WTC11 (cell line): ENCODE measurements at regions not wholly inside any gene's neighbourhood (a gene's known extent, or its start where the extent isn't known, plus 50 kb on each side); places are given as distances from the start of the nearest gene placed in this dataset.

Experiments used
- ATAC-seq: fragments of 200-7000 bp; cut with Tn5 transposase; 2 replicates; pipeline ENCODE4 v1.10.0; 2021; ENCODE audit warnings: mild to moderate bottlenecking, moderate library complexity
- CTCF ChIA-PET: fragments of 300-600 bp; sonication (Branson Sonifier 250); formaldehyde crosslinking; loops from one replicate; lab custom pipeline; 2021; ENCODE audit warnings: antibody characterized with exemption; lab: Charles Lee
- POLR2A ChIA-PET: fragments of 350-600 bp; sonication (Branson Sonifier 250); formaldehyde crosslinking; loops from one replicate; lab custom pipeline; 2021; ENCODE audit warnings: antibody characterized with exemption; lab: Charles Lee
- DNase-seq: peaks from one replicate; pipeline ENCODE4 v3.0.0; 2021; ENCODE audit warnings: low spot score
- H3K27ac Mint-ChIP-seq: 2 replicates; pipeline ENCODE4 v1.8.0; 2021; ENCODE audit warnings: mixed read lengths
- H3K27me3 Mint-ChIP-seq: 2 replicates; pipeline ENCODE4 v1.8.0; 2021; ENCODE audit warnings: low read depth, mild to moderate bottlenecking, moderate library complexity, mixed read lengths
- H3K36me3 Mint-ChIP-seq: 2 replicates; pipeline ENCODE4 v1.8.0; 2021; ENCODE audit warnings: mixed read lengths
- H3K4me1 Mint-ChIP-seq: 2 replicates; pipeline ENCODE4 v1.8.0; 2022; ENCODE audit warnings: mixed read lengths
- H3K4me3 Mint-ChIP-seq: 2 replicates; pipeline ENCODE4 v1.8.0; 2021; ENCODE audit warnings: mild to moderate bottlenecking, moderate library complexity, mixed read lengths
- H3K9me3 Mint-ChIP-seq: 2 replicates; pipeline ENCODE4 v1.8.0; 2021; ENCODE audit warnings: mixed read lengths
- ATF1 ChIP-seq: sonication (generic); formaldehyde crosslinking; IDR thresholded peaks from 2 replicates; pipeline ENCODE4 v1.8.1; 2023; ENCODE audit warnings: mild to moderate bottlenecking, moderate library complexity, missing genetic modification reagents
- ATF3 ChIP-seq: sonication (generic); formaldehyde crosslinking; conservative IDR thresholded peaks from 2 replicates; pipeline ENCODE4 v1.8.1; 2022; ENCODE audit warnings: mild to moderate bottlenecking, missing genetic modification reagents
- GABPB1 ChIP-seq: sonication (generic); formaldehyde crosslinking; IDR thresholded peaks from 2 replicates; pipeline ENCODE4 v1.8.1; 2023; ENCODE audit warnings: mild to moderate bottlenecking, missing genetic modification reagents
- JAZF1 ChIP-seq: fragments of 250-450 bp; sonication (Bioruptor Pico); IDR thresholded peaks from 2 replicates; pipeline ENCODE4 v1.9.0; 2021; ENCODE audit warnings: moderate library complexity, mild to moderate bottlenecking, inconsistent platforms
- JUN ChIP-seq: sonication (generic); formaldehyde crosslinking; IDR thresholded peaks from 2 replicates; pipeline ENCODE4 v1.8.0; 2023; ENCODE audit warnings: mild to moderate bottlenecking, missing genetic modification reagents
- KAT7 ChIP-seq: sonication (generic); formaldehyde crosslinking; IDR thresholded peaks from 2 replicates; pipeline ENCODE4 v1.8.1; 2023; ENCODE audit warnings: missing genetic modification reagents, mild to moderate bottlenecking, borderline replicate concordance
- NFATC4 ChIP-seq: fragments of 250-450 bp; sonication (Bioruptor Pico); IDR thresholded peaks from 2 replicates; pipeline ENCODE4 v1.9.0; 2021; ENCODE audit warnings: mild to moderate bottlenecking
- NFE2L1 ChIP-seq: sonication (generic); formaldehyde crosslinking; IDR thresholded peaks from 2 replicates; pipeline ENCODE4 v1.8.1; 2023; ENCODE audit warnings: missing genetic modification reagents
- NFYB ChIP-seq: sonication (generic); formaldehyde crosslinking; conservative IDR thresholded peaks from 2 replicates; pipeline ENCODE4 v1.8.0; 2022; ENCODE audit warnings: low read depth, missing genetic modification reagents
- RORB ChIP-seq: fragments of 250-450 bp; sonication (Bioruptor Pico); IDR thresholded peaks from 2 replicates; pipeline ENCODE4 v1.9.0; 2021; ENCODE audit warnings: mild to moderate bottlenecking
- SP1 ChIP-seq: sonication (generic); formaldehyde crosslinking; conservative IDR thresholded peaks from 2 replicates; pipeline ENCODE4 v1.8.1; 2022; ENCODE audit warnings: missing genetic modification reagents
- USF2 ChIP-seq: sonication (generic); formaldehyde crosslinking; IDR thresholded peaks from 2 replicates; pipeline ENCODE4 v1.8.1; 2023; ENCODE audit warnings: mild to moderate bottlenecking, missing genetic modification reagents, moderate library complexity
- ZBTB21 ChIP-seq: sonication (generic); formaldehyde crosslinking; IDR thresholded peaks from 2 replicates; pipeline ENCODE4 v1.8.1; 2023; ENCODE audit warnings: mild to moderate bottlenecking, missing genetic modification reagents, borderline replicate concordance
- ZNF416 ChIP-seq: fragments of 250-450 bp; sonication (Bioruptor Pico); IDR thresholded peaks from 2 replicates; pipeline ENCODE4 v1.9.0; 2021; ENCODE audit warnings: mild to moderate bottlenecking, inconsistent platforms
- TF ChIP-seq, protein P1 (sequence below): fragments of 250-450 bp; sonication (Bioruptor Pico); IDR thresholded peaks from 2 replicates; pipeline ENCODE4 v1.9.0; 2021; ENCODE audit warnings: moderate library complexity, mild to moderate bottlenecking, inconsistent platforms, borderline replicate concordance
- TF ChIP-seq, protein P2 (sequence below): sonication (generic); formaldehyde crosslinking; IDR thresholded peaks from 2 replicates; pipeline ENCODE4 v1.8.0; 2023; ENCODE audit warnings: missing genetic modification reagents
- TF ChIP-seq, protein P3 (sequence below): fragments of 250-450 bp; sonication (Bioruptor Pico); IDR thresholded peaks from 2 replicates; pipeline ENCODE4 v2.1.2; 2022; ENCODE audit warnings: mild to moderate bottlenecking, moderate library complexity
- TF ChIP-seq, protein P4 (sequence below): sonication (generic); formaldehyde crosslinking; IDR thresholded peaks from 2 replicates; pipeline ENCODE4 v1.8.0; 2022; ENCODE audit warnings: mild to moderate bottlenecking, missing genetic modification reagents
- TF ChIP-seq, protein P5 (sequence below): fragments of 250-450 bp; sonication (Bioruptor Pico); IDR thresholded peaks from 2 replicates; pipeline ENCODE4 v1.8.0; 2021; ENCODE audit warnings: mild to moderate bottlenecking

- Mint-ChIP-seq H3K27me3 (no peaks in the 10 kb centered on the region), H3K27ac (no peak overlapping the region), H3K4me1 (peaks cover 47% of the 10 kb centered on the region), H3K36me3 (no peaks in the 10 kb centered on the region), H3K4me3 (no peak overlapping the region), H3K9me3 (peaks cover 6% of the 10 kb centered on the region)
- POLR2A ChIA-PET: no interaction called here
- TF ChIP-seq JAZF1 (CRISPR knock-in tag) (no peak), GABPB1 (CRISPR knock-in tag) (no peak), KAT7 (CRISPR knock-in tag) (no peak), NFYB (CRISPR knock-in tag) (no peak)
- TF ChIP-seq, protein P1, sequence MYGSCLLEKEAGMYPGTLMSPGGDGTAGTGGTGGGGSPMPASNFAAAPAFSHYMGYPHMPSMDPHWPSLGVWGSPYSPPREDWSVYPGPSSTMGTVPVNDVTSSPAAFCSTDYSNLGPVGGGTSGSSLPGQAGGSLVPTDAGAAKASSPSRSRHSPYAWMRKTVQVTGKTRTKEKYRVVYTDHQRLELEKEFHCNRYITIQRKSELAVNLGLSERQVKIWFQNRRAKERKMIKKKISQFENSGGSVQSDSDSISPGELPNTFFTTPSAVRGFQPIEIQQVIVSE (CRISPR knock-in tag): no peak
- TF ChIP-seq, protein P2, sequence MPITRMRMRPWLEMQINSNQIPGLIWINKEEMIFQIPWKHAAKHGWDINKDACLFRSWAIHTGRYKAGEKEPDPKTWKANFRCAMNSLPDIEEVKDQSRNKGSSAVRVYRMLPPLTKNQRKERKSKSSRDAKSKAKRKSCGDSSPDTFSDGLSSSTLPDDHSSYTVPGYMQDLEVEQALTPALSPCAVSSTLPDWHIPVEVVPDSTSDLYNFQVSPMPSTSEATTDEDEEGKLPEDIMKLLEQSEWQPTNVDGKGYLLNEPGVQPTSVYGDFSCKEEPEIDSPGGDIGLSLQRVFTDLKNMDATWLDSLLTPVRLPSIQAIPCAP: no peak
- CTCF ChIA-PET: no interaction called here
- no peak for ATAC-seq
- no peak for DNase-seq
Measured at GRCh38 chr7:70986297-70986696, 145.6 kb upstream of the GALNT17 start.

GRCh38 chr7:70994176-70994575, 137.8 kb upstream of the GALNT17 start:
- Mint-ChIP-seq H3K4me1 (peaks cover 31% of the 10 kb centered on the region), H3K9me3 (peaks cover 19% of the 10 kb centered on the region), H3K36me3 (peaks cover 14% of the 10 kb centered on the region), H3K4me3 (no peak overlapping the region), H3K27me3 (peaks cover 5% of the 10 kb centered on the region; the same call in 1 of the 2 replicates)
- CTCF ChIA-PET: interaction anchor here (1.2 kb wide), 1 partner anchor 739 kb away, joined by 3 read pairs; no protein-coding TSS in a partner anchor
- DNase-seq: no peak
- TF ChIP-seq USF2 (no peak), ZNF416 (CRISPR knock-in tag) (no peak), RORB (no peak), NFE2L1 (CRISPR knock-in tag) (no peak), SP1 (no peak), JUN (CRISPR knock-in tag) (no peak), ATF1 (CRISPR knock-in tag) (no peak), NFATC4 (CRISPR knock-in tag) (no peak), ZBTB21 (CRISPR knock-in tag) (no peak), ATF3 (CRISPR knock-in tag) (no peak)
- TF ChIP-seq, protein P3, sequence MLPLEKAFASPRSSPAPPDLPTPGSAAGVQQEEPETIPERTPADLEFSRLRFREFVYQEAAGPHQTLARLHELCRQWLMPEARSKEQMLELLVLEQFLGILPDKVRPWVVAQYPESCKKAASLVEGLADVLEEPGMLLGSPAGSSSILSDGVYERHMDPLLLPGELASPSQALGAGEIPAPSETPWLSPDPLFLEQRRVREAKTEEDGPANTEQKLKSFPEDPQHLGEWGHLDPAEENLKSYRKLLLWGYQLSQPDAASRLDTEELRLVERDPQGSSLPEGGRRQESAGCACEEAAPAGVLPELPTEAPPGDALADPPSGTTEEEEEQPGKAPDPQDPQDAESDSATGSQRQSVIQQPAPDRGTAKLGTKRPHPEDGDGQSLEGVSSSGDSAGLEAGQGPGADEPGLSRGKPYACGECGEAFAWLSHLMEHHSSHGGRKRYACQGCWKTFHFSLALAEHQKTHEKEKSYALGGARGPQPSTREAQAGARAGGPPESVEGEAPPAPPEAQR (CRISPR knock-in tag): no peak
- TF ChIP-seq, protein P4, sequence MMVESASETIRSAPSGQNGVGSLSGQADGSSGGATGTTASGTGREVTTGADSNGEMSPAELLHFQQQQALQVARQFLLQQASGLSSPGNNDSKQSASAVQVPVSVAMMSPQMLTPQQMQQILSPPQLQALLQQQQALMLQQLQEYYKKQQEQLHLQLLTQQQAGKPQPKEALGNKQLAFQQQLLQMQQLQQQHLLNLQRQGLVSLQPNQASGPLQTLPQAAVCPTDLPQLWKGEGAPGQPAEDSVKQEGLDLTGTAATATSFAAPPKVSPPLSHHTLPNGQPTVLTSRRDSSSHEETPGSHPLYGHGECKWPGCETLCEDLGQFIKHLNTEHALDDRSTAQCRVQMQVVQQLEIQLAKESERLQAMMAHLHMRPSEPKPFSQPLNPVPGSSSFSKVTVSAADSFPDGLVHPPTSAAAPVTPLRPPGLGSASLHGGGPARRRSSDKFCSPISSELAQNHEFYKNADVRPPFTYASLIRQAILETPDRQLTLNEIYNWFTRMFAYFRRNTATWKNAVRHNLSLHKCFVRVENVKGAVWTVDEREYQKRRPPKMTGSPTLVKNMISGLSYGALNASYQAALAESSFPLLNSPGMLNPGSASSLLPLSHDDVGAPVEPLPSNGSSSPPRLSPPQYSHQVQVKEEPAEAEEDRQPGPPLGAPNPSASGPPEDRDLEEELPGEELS (CRISPR knock-in tag): no peak
- TF ChIP-seq, protein P1 (CRISPR knock-in tag): no peak
- TF ChIP-seq, protein P5, sequence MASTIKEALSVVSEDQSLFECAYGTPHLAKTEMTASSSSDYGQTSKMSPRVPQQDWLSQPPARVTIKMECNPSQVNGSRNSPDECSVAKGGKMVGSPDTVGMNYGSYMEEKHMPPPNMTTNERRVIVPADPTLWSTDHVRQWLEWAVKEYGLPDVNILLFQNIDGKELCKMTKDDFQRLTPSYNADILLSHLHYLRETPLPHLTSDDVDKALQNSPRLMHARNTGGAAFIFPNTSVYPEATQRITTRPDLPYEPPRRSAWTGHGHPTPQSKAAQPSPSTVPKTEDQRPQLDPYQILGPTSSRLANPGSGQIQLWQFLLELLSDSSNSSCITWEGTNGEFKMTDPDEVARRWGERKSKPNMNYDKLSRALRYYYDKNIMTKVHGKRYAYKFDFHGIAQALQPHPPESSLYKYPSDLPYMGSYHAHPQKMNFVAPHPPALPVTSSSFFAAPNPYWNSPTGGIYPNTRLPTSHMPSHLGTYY (CRISPR knock-in tag): no peak
- TF ChIP-seq, protein P2: no peak
- TF ChIP-seq, all 79 proteins: peak for 0
- peak; percentile 36 for ATAC-seq
- POLR2A ChIA-PET: no interaction called here
- no peak overlapping the region for H3K27ac Mint-ChIP-seq
